GM21526 (cell line): ENCODE measurements at regions not wholly inside any gene's neighbourhood (a gene's known extent, or its start where the extent isn't known, plus 50 kb on each side); places are given as distances from the start of the nearest gene placed in this dataset.

Experiments used
- ATAC-seq: cut with Tn5 transposase; IDR thresholded peaks from one replicate; pipeline ENCODE4 v1.9.1; 2021; ENCODE audit warnings: moderate library complexity; ENCODE audit not compliant: unreplicated experiment, low FRiP score

- ATAC-seq: no peak
Measured at GRCh38 chr4:30924495-30924894, 204.3 kb downstream of the PCDH7 start.

- ATAC-seq: no peak
Measured at GRCh38 chr4:30929649-30930048, 209.5 kb downstream of the PCDH7 start.

GRCh38 chr4:30930276-30930675 lies 210.1 kb downstream of the PCDH7 start:
- ATAC-seq: no peak

DNA sequence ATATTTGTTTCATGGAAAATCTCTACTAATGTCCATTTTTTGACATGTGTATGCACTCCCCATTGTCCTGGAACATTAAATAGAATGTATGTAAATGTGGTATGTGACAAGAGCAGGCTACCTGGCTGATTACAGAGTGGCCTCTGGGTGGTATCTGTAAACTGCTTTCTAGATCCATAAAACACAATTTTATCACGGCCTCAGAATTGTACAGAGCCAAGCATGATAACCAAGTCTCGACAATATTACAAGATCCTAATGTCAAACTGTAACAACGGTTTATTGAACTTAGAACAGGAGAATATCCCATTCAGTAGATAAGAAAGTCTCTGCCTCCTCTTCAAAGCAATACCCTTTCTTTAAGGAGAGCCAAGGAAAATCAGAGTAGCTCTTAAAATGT lies 212.4 kb downstream of the PCDH7 start:
- ATAC-seq: no peak

DNA sequence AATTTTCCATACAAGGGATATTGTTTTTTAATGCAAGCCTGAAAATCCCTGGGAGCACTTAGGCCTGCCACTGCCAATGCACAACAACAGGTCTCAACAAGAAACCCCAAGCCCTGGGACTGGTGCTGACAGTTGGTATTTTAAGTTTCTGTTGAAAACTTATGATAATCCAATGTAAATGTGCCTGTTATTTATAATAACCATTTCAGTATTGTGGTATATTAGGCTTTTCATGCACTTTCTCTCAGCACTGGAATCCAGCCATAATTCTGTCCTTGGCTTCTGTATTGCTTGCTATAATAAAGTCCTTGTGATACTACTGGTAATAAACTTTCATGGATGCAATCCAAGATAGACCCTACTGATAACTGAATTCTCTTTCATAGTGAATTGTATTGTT lies 218.9 kb downstream of the PCDH7 start:
- ATAC-seq: no peak

DNA sequence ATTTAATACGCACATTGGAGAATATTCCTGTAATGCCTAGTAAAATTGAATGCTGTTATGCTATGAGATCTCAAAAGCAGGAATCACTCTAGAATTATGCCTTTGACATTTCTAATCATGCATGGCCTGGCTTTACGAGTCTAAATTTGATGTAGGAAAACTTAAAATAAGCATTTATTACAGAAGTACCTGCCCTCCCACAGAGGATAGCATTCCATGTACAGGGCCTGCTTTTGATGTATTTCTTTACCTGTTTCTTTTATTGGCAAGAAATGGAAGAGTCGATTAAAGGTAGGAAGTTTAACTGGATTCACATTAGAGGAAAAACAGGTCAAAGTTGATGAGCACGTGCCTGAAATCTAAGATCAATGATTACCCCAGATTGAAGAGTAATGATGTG lies 219.5 kb downstream of the PCDH7 start:
- no peak for ATAC-seq

DNA sequence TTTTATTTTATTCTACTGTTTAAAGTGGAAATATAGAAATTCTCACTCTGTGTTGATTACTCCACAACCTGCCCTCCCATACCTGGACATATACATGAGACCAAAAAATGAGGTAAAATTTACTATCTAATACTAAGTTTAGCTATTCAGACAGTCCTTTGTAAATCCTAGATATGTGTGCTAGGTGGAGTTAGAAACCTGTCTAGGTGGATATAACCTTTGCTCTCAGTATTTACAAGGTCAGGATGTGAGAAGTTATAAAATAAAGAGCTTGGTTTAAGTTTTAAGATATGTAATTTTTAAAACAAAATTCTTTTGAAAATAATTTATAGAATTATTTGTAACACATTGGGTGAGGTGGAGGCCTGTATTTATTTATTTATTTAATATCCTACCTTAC lies 221.5 kb downstream of the PCDH7 start:
- ATAC-seq: no peak

DNA sequence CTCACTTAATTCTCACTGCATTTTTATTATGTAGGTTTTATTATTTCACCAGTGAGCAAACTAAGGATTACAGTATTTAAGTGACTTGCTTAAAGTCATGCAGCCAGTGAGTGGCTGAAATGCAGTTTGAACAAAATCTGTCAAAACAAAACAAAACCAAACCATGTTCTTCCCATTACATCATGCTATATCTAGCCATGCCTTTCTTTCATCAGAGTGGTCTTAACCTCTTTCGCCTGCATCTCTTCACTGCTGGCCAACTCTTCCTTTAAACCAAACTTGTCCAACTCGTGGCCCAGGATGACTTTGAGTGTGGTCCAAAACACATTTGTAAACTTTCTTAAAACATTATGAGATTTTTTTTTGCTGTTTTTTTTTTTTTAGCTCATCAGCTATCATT lies 223.2 kb downstream of the PCDH7 start:
- no peak for ATAC-seq

GRCh38 chr4:30945586-30945985 lies 225.4 kb downstream of the PCDH7 start:
- no peak for ATAC-seq

DNA sequence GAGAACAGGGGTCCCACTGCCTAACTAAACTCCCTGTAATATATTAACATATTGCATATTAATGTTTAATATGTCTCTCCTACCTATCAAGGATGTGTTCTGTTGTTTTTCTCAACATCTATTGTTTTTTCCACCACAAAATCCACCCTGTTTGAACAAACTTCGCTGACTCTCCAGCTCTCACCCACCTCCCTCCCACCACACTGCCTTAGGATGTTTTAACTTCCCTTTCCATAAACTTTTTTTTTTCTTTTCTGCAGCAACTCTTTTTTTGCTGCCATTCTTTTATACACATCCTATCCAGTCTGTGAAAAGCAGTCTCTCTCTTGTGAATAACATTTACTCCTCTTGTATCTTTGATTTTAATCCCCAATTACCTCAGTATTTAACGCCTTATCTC lies 226.1 kb downstream of the PCDH7 start:
- ATAC-seq: no peak

- no peak for ATAC-seq
Measured at GRCh38 chr4:30948653-30949052, 228.5 kb downstream of the PCDH7 start.

DNA sequence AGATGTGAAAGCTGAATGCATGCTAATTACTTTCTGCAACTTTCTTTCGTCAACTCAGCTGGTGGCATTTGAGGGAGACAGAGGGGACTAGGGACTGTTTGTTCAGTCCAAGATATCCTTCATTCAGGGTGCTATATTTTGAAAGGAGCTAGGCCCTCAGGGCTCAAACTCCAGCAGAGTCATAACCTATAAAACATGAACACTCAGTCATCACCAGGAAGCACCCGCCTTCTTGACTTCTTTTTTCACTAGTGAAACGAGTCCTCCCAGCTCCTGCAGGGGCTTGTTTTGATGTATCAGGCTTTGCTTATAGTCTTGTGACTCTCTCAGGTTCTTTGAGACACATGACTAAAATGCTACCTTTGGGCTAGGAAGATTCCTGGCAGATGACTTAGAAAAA lies 230.6 kb downstream of the PCDH7 start:
- no peak for ATAC-seq

GRCh38 chr4:30952526-30953219 lies 232.5 kb downstream of the PCDH7 start:
- no peak for ATAC-seq

GRCh38 chr4:30953799-30954198 lies 233.6 kb downstream of the PCDH7 start:
- no peak for ATAC-seq

GRCh38 chr4:30956916-30957315 lies 236.7 kb downstream of the PCDH7 start:
- ATAC-seq: no peak

DNA sequence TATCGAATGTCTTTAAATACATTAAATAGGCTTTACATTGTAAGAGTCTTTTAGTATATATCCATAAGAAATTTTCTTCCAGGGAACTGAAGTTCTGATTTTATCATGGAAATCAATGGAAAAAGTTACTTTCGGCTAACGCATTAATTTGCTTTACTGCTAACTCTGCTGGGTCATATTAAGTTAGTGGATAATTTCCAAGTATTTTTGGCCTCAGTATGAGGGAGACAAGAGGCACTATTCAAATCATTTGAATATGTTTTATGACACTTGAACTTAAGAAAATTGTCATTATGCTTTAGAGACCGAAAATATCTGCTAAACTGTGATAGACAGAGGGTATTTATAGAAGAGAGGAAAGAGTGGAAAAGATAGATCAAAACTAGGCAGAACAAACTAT lies 237.5 kb downstream of the PCDH7 start:
- ATAC-seq: no peak

GRCh38 chr4:30959781-30960485 lies 239.8 kb downstream of the PCDH7 start:
- ATAC-seq: no peak

GRCh38 chr4:30962939-30963338 lies 242.8 kb downstream of the PCDH7 start:
- no peak for ATAC-seq

DNA sequence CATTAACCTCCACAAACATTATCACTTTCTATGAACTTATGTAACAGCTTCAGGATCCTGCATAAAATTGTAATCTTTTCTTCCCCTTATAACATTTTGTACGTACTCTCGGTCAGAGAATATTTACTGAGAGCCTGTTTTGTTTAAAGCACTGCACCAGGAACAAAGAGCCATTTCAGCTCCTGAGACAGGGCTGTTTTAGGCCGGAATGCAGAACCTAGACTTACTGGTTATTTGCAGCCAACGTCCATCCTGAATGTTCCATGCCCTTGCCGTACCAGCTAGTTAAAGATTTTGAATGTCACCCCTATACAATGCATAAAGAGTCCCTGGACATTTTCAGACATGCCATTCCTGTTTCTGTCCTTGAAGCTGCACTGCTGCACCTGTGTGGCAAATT lies 248.8 kb downstream of the PCDH7 start:
- no peak for ATAC-seq

- ATAC-seq: no peak
Measured at GRCh38 chr4:30972542-30972941, 252.4 kb downstream of the PCDH7 start.

DNA sequence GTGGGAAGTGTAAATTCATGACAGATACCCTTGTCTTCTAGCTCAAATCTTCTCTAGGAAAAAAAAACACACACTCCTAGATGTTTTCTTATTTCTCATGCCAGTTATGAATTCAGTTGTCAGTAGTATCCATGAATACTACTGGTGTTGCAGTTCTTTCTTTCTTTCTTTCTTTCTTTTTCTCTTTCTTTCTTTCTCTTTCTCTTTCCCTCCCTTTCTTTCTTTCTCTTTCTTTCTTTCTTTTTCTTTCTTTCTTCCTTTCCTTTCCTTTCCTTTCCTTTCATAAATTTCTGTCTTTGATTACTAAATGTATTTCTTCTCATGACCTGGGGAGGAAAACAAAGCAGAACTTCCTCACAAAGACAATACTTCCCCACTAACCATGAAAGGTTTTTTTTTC lies 253.8 kb downstream of the PCDH7 start:
- ATAC-seq: no peak

GRCh38 chr4:30979402-30979801 lies 259.2 kb downstream of the PCDH7 start:
- no peak for ATAC-seq
